Ascending aorta (tissue), 2 donors: ENCODE measurements at regions not wholly inside any gene's neighbourhood (a gene's known extent, or its start where the extent isn't known, plus 50 kb on each side); places are given as distances from the start of the nearest gene placed in this dataset.

Source experiments
- DNase-seq, 2 donors: peaks; one replicate each; pipeline ENCODE4 v3.0.0-alpha.2; 2019; ENCODE audit warnings: low spot score in 2 of 2
- H3K27ac ChIP-seq, 2 donors: fragments of 200-600 bp; sonication (generic); one replicate each; pipeline ENCODE4 v1.5.1; 2016 to 2017; ENCODE audit warnings: mild to moderate bottlenecking in 1 of 2
- H3K27me3 ChIP-seq: fragments of 200-600 bp; sonication (generic); one replicate; pipeline ENCODE4 v1.5.1; 2017
- H3K36me3 ChIP-seq, 2 donors: fragments of 200-600 bp; sonication (generic); one replicate each; pipeline ENCODE4 v1.5.1; 2016
- H3K4me1 ChIP-seq, 2 donors: fragments of 200-600 bp; sonication (generic); one replicate each; pipeline ENCODE4 v1.5.1; 2016 to 2017; ENCODE audit warnings: mild to moderate bottlenecking in 1 of 2
- H3K4me3 ChIP-seq, 2 donors: fragments of 200-600 bp; sonication (generic); one replicate each; pipeline ENCODE4 v1.5.1; 2016 to 2017; ENCODE audit warnings: mild to moderate bottlenecking in 1 of 2
- H3K9me3 ChIP-seq, 2 donors: fragments of 200-600 bp; sonication (generic); one replicate each; pipeline ENCODE4 v1.5.1; 2016
- intact Hi-C: fragments of 100-400 bp; cut with DNase I; formaldehyde crosslinking; loops from one replicate; pipeline ENCODE4 v1.15.1; 2023
- TF ChIP-seq, protein P1 (sequence below), 3 experiments: fragments of 200-600 bp in 2 of 3; fragments of 450-650 bp in 1 of 3; sonication (generic) in 2 of 3; IDR thresholded peaks; one replicate each; pipeline ENCODE4 v1.5.1; 2016 to 2019; ENCODE audit warnings: antibody characterized with exemption in 3 of 3, mild to moderate bottlenecking in 1 of 3, moderate library complexity in 1 of 3

DNA sequence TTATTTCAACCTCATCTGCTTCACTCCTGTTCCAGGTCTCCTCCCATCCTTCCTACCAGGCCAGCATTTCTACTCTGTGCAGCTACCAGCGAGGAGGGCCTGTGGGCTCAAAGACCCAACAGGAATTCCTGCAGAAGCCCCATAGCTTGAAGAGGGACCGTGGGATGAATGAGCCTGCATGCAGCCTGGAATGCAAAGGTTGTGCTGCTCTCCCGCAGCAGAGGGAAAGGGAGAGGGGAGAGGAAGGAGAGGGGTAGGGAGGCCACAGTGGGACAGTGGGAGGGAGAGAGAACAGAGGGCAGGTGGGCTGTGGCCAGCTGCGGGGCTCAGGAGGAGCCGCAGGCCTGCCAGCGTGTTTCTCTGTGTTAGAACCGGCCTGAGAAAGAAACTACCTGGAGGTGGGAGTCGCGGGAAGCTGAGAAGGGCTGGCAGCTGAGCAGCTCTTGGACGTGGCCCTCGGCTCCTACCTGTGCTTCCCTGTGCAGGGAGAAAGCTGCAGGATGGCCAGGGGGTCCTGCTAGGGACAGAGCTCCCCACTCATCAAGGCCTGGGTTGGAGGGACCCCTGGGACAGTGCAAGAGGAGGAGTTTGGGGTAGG, 66.1 kb upstream of the MLN start:
- intact Hi-C loops = no loop called here
- H3K4me3 ChIP-seq = no peak overlapping the region
- TF ChIP-seq, protein P1, sequence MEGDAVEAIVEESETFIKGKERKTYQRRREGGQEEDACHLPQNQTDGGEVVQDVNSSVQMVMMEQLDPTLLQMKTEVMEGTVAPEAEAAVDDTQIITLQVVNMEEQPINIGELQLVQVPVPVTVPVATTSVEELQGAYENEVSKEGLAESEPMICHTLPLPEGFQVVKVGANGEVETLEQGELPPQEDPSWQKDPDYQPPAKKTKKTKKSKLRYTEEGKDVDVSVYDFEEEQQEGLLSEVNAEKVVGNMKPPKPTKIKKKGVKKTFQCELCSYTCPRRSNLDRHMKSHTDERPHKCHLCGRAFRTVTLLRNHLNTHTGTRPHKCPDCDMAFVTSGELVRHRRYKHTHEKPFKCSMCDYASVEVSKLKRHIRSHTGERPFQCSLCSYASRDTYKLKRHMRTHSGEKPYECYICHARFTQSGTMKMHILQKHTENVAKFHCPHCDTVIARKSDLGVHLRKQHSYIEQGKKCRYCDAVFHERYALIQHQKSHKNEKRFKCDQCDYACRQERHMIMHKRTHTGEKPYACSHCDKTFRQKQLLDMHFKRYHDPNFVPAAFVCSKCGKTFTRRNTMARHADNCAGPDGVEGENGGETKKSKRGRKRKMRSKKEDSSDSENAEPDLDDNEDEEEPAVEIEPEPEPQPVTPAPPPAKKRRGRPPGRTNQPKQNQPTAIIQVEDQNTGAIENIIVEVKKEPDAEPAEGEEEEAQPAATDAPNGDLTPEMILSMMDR (IDR thresholded peaks at IDR 0.05) = no peak

DNA sequence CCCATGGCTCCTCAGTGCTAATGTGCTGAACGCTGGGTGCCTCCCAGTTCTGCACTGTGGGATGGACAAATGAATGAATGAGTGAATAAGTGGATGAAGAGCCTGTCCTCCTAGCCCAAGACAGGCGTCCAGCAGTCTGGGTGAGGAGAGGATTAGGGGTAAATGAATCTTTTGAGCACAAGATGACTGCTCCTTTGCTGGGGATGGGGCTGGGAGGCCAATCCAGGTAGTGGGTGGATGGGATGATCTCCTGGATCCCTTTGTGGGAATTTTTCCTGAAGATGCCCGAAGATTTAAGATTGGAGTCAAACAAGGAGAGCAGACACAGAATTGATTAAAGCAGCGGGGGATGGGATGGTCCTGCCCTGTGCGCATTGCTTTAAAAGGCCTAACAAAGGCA, 65.3 kb upstream of the MLN start:
- intact Hi-C loops = no loop called here
- TF ChIP-seq, protein P1 (IDR thresholded peaks at IDR 0.05) = no peak
- Histone ChIP-seq H3K9me3 (no peaks in the 10 kb centered on the region), H3K4me3 (no peak overlapping the region), H3K27ac (no peak overlapping the region), H3K4me1 (no peaks in the 10 kb centered on the region), H3K27me3 (no peaks in the 10 kb centered on the region), H3K36me3 (no peaks in the 10 kb centered on the region)
- DNase-seq = no peak

More for the DNA sequence above, 66.1 kb upstream of the MLN start:
- Histone ChIP-seq H3K4me1 (no peaks in the 10 kb centered on the region), H3K36me3 (no peaks in the 10 kb centered on the region), H3K27me3 (no peaks in the 10 kb centered on the region), H3K9me3 (no peaks in the 10 kb centered on the region), H3K27ac (no peak overlapping the region)
- no peak for DNase-seq

DNA sequence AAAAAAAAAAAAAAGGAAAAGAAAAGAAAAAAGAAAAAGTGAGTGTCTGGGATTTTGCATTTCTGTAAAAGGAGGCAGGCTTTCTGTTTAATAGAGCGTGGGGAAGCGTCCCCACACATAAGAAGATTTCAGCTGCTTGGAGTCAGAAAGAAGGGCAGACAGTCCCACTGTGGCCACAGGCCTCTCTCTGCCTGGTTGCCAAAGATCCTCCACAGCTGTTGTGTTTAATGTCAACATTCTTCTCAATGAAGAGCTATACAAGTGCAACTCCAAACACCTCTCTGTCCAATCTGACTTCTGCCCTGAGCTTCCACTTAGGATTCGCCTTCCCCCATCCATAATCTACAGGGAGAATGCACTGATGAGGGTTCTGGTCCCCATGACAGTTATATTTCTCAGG, 64.3 kb upstream of the MLN start:
- H3K9me3 ChIP-seq = no peaks in the 10 kb centered on the region
- no peaks in the 10 kb centered on the region for H3K4me1 ChIP-seq
- TF ChIP-seq, protein P1 (IDR thresholded peaks at IDR 0.05) = no peak
- no peak for DNase-seq
- H3K27ac ChIP-seq = no peak overlapping the region
- no peak overlapping the region for H3K4me3 ChIP-seq
- no peaks in the 10 kb centered on the region for H3K27me3 ChIP-seq
- no peaks in the 10 kb centered on the region for H3K36me3 ChIP-seq
- intact Hi-C loops = no loop called here

DNA sequence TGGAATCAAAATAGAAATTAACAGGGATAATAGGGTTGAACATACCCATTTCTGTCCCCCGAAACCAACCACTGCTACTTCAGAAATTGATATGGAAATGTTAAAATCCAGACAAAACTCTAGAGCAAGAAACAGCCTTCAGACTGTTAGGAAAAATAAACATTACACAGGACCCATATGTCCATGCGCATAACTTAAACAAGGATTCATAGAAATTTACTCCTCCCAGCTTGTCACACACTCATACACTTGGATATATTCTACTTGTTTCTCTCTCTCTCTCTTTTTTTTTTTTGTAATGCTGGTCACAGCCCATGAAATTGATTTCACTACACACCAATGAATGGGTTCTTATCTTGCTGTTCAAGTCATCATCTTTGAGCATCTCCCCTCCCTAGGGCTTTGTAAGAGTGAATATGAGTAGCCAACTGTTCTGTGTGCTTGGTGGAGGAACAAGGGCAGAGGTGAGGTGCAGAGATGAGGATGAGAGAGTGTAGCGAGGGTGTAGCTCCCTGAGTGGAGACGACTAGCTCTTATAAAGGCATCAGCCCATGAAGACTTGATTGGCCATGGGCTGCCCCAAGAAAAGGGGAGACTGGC, 61.8 kb upstream of the MLN start:
- no peaks in the 10 kb centered on the region for H3K4me1 ChIP-seq
- no peaks in the 10 kb centered on the region for H3K36me3 ChIP-seq
- H3K9me3 ChIP-seq = no peaks in the 10 kb centered on the region
- H3K27ac ChIP-seq = no peak overlapping the region
- intact Hi-C loops = no loop called here
- TF ChIP-seq, protein P1 (IDR thresholded peaks at IDR 0.05) = no peak
- no peak overlapping the region for H3K4me3 ChIP-seq
- no peak for DNase-seq
- no peaks in the 10 kb centered on the region for H3K27me3 ChIP-seq

DNA sequence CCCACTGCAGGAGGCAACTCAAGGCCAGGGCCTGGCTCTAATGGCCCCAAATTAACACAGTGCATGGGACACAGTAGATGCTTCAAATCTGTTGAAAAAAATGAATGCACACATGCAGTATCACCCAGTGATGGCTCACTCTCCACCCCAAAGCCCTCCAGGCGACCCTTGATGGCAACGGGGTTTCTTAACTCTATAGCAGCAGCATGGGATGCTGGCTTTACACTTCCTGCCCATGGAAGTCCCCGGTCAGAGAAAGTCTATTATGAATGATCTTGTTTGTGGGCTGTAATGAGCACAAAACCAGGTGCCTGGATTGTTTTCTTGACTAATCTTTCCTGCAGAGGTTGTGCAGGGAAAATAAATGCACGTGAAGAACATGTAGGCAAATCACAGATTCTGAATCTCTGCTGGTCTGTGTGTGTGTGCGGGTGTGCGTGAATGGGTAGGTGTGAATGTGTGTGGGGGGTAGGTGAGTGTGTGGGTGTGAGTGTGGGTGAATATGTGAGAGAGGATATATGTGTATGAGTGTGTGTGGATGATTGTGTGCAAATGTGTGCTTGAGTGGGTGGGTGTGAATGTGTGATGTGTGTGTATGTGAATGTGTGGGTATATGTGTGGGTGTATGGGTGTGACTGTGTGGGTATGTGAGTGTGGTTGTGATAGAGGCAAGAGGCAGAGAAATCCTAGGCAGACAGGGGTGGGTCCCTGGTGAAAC, 60.1 kb upstream of the MLN start:
- Histone ChIP-seq H3K4me1 (no peaks in the 10 kb centered on the region), H3K36me3 (no peaks in the 10 kb centered on the region), H3K4me3 (no peak overlapping the region), H3K27me3 (no peaks in the 10 kb centered on the region), H3K27ac (no peak overlapping the region), H3K9me3 (no peaks in the 10 kb centered on the region)
- DNase-seq = no peak
- TF ChIP-seq, protein P1 (IDR thresholded peaks at IDR 0.05) = no peak
- intact Hi-C loops = no loop called here
